GM18511 (cell line): ENCODE measurements at regions not wholly inside any gene's neighbourhood (a gene's known extent, or its start where the extent isn't known, plus 50 kb on each side); places are given as distances from the start of the nearest gene placed in this dataset.

Experiments
- ATAC-seq: cut with Tn5 transposase; IDR thresholded peaks from one replicate; pipeline ENCODE4 v1.9.1; 2021; ENCODE audit warnings: mild to moderate bottlenecking, moderate library complexity; ENCODE audit not compliant: unreplicated experiment

DNA sequence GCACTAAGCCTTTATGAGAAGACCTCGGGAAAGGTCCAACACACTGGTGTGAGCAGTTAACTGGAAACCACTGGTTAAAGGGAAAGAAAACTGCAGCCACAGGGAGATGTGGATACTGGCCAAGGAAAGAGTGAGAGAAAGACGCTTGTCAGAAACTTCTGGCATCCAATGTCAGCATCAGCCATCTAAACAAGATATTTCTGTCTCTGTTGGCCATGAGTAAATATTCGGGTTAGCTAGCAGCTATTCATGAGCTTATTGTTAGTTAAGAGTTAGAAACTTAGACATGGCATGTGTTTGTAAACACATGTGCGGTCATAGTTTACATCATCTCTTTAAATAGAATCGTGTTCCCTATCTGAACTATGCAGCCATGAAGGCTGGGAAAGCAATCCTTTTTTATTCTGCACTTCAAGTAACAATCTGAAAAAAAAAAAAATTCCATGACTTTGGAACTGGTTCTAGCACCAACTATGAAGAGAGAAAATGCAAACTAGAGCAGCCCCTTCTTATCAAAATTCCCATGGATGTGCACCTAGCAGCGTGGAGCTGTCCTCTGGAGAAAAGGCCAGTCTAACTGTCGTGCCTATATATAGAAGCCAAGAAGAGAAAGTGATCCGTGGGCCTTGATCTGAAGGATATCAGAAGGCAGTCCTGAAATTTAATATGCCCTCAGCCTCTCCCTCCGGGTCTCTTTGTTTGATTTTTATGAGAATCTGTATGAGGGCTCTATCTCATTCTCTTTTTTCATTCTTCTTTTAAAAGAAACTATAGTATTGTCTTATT lies 84.0 kb upstream of the RFX8 start:
- no peak for ATAC-seq

DNA sequence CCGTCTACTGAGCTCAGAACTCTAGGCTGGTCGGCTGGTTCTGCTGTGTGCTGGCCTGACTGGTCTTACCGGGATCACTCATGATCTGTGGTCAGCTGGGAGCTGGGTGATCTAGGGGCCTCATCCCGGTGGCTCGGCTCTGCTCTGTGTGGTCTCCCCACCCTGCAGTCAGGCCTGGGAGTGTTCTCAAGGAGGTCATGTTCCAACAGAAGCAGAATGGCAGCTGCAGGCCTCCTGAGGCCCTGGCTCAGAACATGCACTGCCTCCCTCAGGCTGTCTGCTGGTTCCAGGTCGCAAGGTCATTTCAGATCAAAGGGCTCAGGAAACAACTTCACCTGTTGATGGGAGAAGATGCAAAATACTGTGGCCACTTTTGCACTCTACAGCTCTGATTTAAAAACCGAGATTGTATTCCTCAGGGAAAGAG lies 81.1 kb upstream of the RFX8 start:
- ATAC-seq: no peak

DNA sequence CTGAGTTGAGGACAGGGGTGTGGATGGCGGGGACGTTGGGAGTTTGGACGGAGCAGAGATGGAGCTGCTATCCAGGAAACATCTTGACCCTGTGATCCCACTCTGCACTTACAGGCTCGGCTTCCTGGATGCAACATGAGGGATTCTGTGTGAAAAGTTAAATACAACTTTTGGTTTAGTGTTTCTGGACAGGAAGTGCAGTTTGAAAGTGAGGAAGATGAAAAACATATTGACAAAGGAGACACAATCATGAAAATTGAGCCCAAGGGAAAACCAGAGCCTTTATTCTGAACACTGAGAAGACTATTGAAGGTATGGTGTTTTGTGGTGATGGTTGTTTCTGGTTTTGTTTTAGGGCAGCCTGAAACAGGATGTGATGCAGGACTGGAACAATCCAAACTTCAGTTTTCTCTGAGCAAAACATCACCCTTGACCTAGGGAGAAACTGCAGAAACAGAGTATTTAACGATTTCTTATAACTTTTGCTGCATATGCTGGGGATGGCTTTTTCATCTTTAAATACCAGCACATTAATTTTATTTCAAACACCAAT lies 76.5 kb upstream of the RFX8 start:
- ATAC-seq: no peak

DNA sequence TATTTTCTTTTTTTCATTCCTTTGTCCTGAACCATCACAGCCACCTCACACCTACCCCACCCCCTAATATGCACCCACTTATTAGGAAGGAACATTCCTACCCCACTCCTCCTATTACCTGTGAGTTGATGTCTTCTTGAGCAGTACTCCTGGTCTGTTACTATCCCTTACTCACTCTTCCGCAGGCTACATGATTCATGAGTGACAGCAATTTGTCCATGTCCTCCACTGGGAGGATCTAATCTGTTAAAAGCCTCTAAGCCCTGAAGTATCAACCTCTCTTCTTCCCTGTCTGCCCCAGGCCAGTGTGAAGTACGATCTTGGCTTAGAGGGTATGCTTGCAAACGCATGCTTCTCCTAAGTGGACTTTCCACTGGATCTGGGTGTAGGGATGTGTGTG lies 75.6 kb upstream of the RFX8 start:
- no peak for ATAC-seq

DNA sequence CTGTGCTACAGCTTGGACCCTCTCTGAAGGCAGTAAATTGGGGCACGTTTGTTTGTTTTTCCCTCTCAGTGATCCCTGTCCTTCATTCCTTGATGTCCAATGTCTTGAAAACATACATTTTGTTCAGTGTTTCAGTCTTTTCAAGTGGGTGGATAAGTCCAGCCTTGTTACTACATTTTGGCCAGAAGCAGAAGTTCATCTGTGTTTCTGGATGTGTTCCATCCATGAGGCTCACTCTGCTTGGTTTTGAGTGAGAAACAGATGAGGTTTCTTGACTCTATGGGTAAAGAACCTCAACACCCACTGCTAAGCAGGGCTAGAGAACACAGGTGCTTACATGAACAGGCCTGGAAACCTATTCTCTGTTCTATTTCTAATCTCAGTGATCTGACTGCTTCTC lies 74.5 kb upstream of the RFX8 start:
- no peak for ATAC-seq

DNA sequence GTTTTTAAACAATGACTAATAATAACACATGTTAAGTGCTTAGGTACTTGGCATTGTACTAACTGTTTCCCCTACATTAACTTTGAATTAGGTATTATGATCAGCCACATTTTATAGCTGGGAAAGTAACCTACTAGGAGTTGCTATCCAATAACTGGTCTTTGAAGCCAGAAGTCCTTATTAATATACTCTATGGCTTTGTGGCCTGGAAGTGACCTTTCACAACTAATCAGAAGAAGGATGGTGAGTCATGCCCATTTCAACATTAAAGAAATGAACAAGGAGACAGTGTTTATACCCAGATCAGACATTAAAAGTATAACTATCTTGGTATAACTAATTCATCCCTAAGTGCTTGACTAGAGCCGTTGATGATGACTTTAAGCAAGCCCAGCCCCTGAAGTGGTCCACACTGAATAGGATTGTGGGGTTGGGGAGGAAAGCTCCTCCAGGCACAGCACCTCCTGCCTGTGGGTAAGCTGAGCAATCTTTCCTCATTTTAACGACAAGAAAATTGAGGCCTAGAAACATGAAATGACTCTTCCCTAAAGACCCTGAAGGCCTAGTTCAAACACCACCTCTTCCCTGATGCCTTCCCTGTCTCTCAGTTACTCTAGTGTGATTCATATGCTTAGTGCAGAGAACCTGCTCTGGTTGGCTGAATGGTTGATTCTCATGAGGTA lies 71.6 kb upstream of the RFX8 start:
- ATAC-seq: no peak

DNA sequence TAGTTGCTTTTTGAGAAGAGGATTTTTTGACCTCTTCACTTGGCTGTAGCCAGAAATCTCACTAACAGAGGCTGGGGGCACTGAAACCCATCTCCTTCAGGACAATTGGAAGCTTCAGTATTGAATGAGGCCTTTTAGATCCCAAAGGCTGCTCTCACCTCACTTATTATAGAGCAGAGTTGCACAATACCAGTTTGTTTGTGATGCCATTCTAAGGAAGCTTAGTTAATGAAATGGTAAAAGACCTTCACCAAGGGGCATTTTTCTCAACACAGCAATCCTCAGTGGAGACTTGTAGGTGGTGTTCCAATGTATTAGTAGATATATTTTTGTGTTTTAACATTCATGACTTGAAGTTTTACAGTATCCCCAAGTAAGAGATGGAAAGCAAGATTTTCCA lies 71.0 kb upstream of the RFX8 start:
- ATAC-seq: no peak

DNA sequence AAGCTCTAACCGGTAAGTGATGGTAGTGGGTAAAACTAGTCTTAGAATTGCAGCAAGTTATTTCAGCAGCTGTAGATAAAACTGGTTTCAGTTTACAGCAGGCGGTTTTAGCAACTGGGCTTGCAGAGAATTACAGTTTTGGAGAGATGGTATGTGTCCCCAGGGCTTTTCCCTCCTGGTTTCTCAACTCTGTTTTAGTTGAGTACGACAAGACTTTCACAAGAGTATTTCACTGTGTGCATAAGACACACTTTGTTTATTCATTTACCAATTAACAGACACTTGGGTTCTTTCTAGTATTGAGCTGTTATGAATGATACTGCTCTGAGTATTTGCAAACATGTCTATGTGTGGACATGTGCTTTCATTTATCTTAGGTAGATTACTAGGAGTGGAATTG lies 65.6 kb upstream of the RFX8 start:
- no peak for ATAC-seq

DNA sequence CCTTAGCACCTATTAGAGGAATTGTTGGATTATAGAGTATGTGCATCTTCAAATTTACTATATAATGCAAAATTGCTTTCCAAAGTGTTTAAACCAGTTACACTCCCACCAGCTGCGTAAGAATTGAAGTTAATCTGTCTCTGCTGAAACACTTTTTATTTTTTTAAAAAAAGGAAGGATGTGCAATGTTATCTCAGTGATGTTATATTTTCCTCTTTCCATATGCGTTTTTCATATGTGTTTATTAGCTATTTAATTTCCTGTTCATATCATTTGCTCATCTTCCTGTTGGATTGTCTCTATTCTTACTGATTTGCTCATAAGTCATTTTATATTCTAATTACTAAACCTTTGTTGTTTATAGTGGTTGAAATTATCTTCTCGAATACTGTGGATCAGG lies 63.2 kb upstream of the RFX8 start:
- ATAC-seq: no peak

DNA sequence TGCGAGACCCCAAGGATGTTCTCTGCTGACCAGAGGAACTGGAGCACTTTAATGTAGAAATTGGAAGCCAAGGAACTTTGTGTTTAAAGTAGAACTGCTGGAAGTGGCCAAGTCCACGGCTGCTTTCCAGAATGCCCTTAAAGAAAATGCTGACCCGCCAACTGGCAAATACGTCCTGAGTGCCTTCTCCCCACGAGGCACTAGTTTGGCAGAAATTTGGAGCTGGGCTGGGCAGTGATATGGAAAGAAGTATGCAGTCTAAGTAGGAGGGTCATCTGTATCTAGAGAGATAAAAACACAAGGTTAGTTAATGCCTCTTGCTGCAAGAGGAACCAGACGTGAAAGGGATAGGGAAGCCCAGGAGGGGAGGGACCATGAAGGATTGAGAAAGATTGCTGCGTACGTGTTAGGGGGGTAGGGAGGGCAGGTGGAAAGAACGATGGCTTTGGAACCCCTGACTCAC lies 59.3 kb upstream of the RFX8 start:
- ATAC-seq: no peak

DNA sequence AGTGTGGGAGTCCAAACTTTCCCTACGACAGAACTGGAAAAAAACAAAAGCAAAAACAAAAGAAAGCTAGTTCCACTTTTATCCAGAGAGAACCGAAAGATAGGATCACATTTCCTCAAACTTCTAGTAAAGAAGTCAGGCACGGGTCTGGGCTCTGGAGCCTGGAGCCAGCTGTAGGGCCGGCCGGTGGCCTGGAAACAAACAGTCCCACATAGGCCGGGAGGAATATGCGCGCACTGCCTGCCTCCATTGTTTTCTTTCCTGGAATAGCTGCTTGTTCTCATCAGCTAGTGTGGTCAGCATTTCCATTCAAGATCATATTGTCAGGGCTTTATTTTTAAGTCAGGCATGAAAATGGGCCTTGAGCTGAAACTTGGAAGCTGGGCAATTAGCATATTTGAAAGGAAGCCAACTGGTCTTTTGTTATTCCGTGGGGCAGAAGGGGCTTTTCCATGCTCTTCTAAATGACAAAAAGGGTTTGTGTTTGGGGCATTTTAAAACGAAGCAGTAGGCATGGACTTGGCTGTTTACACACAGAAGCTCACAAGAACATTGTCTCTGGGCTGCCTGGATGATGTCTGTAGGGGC lies 58.7 kb upstream of the RFX8 start:
- no peak for ATAC-seq

DNA sequence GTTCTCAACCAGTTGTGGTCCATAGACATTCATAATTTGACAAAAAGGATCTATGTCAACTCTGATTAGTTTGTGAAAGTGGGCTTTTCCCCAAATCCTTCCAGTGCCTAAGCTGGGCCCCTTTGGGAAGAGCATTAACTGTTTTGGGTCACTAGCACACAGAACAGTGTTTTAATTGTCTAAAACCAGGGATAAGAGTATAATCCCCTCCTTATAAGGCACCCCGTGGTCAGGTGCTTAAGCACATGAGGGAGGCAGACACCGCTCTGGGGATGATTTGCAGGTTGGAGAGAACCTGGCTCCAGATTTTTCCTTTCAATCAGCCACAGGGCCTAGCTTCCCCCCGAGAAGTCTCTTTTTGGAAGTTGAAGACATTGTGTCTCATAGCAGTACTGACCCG lies 53.6 kb upstream of the RFX8 start:
- no peak for ATAC-seq

DNA sequence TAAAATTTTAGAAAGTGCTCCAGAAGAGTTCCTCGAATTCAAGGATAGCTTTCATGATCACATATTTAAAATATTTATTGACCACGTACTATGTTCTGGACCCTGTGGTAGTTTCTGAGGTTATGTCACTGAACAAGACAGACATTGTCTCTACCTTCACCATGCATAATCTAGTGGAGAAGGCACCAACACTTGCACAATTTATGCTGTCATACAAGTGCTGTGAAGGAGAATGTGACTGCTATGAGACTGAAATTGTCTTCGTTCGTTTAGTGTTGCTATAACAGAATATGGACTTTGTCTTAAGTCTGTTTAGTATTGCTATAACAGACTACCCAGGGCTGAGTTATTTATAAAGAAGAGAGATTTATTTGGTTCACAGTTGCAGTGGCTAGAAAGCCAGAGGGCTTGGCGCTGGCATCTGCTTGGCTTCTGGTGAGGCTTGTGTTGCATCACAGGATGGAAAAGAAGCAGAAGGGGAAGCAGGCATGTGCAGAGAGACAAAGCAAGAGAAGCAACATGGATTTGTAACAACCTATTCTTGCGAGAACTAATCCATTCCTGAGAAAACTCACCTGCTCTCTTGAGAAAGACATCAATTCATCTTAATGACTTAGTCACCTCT lies 50.0 kb upstream of the RFX8 start:
- ATAC-seq: no peak
